GM23248 (cell line): ENCODE measurements at regions not wholly inside any gene's neighbourhood (a gene's known extent, or its start where the extent isn't known, plus 50 kb on each side); places are given as distances from the start of the nearest gene placed in this dataset.

Source experiments
- EZH2 ChIP-seq: fragments of 200-600 bp; sonication (generic); IDR thresholded peaks from 2 replicates; pipeline ENCODE4 v1.6.1; 2018; ENCODE audit warnings: antibody characterized with exemption, mild to moderate bottlenecking; ENCODE audit not compliant: insufficient read depth, poor library complexity, severe bottlenecking
- EZH2phosphoT487 ChIP-seq: fragments of 200-600 bp; sonication (generic); IDR thresholded peaks from 2 replicates; pipeline ENCODE4 v1.6.1; 2018; ENCODE audit warnings: antibody characterized with exemption, moderate library complexity, mild to moderate bottlenecking, low read depth; ENCODE audit not compliant: insufficient read depth

GRCh38 chr16:52099382-52099781 lies 447.6 kb downstream of the TOX3 start:
- no peak for TF ChIP-seq EZH2
- no peak for TF ChIP-seq EZH2phosphoT487
